Activated CD8-positive, alpha-beta memory T cell treated with anti-CD3 and anti-CD28 coated beads, Interleukin-2, amount 50 U/mL, for 1 hour (primary cell): ENCODE measurements at regions not wholly inside any gene's neighbourhood (a gene's known extent, or its start where the extent isn't known, plus 50 kb on each side); places are given as distances from the start of the nearest gene placed in this dataset.
"Not testable (repeated sequence)": the region's sequence is repeated elsewhere in the genome, so short reads cannot be mapped to it uniquely, and the experiment has no call there.

ENCODE experiments used
- DNase-seq: peaks from one replicate; pipeline ENCODE4 v3.0.0-alpha.2; 2020; ENCODE audit errors: extremely low read depth

- DNase-seq = not testable (repeated sequence)
These were observed 82.3 kb upstream of the FCGR1A start for GRCh38 chr1:149700220-149700619.

GRCh38 chr1:149700677-149701567 is 81.6 kb upstream of the FCGR1A start:
- not testable (repeated sequence) for DNase-seq

- peak; percentile 17 for DNase-seq
These were observed 74.2 kb upstream of the FCGR1A start for GRCh38 chr1:149708192-149708853.

- DNase-seq = not testable (repeated sequence)
These were observed 70.8 kb upstream of the FCGR1A start for GRCh38 chr1:149711651-149712050.

- DNase-seq = not testable (repeated sequence)
These were observed 70.2 kb upstream of the FCGR1A start for GRCh38 chr1:149712154-149712927.

- not testable (repeated sequence) for DNase-seq
These were observed 69.0 kb upstream of the FCGR1A start for GRCh38 chr1:149713513-149713912.

GRCh38 chr1:149713952-149714351 is 68.5 kb upstream of the FCGR1A start:
- DNase-seq = not testable (repeated sequence)

GRCh38 chr1:149724618-149725302 is 57.7 kb upstream of the FCGR1A start:
- DNase-seq = not testable (repeated sequence)

GRCh38 chr1:149726688-149727087 is 55.8 kb upstream of the FCGR1A start:
- DNase-seq = not testable (repeated sequence)

GRCh38 chr1:149728598-149728997 is 53.9 kb upstream of the FCGR1A start:
- DNase-seq = not testable (repeated sequence)
